HG02884 (cell line): ENCODE measurements at regions not wholly inside any gene's neighbourhood (a gene's known extent, or its start where the extent isn't known, plus 50 kb on each side); places are given as distances from the start of the nearest gene placed in this dataset.

Experiments
- ATAC-seq: cut with Tn5 transposase; IDR thresholded peaks from one replicate; pipeline ENCODE4 v1.9.1; 2021; ENCODE audit warnings: mild to moderate bottlenecking, moderate library complexity; ENCODE audit not compliant: unreplicated experiment

DNA sequence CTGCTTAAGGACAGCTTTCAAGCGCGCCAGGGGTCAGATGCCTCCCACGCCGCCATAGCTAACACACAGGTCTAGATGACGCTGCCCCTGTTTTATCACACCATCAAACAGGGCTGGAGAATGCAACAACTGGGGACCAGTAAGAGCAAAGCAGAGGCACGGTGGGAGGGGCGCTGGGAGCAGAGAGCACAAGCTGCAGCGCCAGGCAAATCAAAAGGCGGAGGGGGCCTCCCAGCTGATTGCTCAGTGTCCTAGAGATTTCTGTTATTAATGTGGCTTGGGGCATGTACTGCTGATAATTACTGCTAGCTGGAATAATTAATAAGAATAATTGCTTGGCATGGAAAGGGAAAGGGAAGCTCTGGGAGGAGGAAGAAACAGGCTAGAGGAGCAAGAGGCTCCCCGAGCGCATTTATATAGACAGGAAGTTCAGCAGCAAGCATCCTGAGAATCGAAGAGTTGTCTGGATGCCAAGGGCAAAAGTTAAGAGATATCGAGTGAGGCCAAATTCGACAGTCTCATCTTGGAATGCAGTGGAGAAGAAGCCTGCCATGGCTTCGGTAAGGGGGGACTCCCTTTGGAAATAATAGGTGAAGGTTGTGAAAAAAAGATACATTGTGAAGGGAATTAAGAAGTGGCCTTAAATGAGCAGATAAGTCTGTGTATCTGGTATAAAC, 104.5 kb upstream of the ZNF521 start:
- no peak for ATAC-seq

- no peak for ATAC-seq
Observed at GRCh38 chr18:25455646-25456045, 103.7 kb upstream of the ZNF521 start.

DNA sequence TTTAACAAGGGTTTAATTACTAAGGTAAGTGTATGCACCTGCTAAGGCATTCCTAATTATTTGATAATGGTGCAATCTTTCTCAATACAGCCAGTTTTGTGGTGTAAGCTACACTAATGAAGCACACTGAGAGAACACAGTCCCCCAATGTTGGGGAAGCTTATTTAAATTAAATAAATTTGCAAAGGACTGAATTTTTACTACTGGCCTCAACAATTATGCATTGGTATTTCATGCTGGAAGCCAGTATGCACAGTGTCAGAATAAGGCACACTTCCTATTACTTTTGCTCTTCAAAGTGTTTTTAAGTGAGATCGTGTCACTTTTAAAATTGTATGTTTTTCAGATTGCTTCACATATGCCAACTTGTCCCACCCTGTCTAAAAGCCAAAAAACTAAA, 103.2 kb upstream of the ZNF521 start:
- no peak for ATAC-seq

DNA sequence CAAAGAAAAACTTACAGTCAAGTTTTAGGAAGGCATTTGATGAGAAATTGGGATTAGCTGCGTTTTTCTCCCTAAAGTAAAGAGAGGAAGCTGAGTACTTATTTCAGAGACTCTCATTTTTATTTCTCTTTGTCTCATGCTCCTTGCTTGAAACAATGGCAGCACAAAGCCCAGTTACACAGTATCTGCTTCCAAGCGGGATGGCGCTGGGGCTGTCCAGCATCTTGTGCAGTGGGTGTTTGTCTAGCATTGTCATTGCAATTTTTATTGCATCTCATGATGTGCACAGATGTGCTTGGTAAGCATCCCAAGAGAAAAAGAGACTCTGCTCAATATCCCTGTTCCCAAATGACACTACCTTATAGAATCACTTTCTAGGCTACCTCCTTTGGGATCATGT, 102.8 kb upstream of the ZNF521 start:
- no peak for ATAC-seq

DNA sequence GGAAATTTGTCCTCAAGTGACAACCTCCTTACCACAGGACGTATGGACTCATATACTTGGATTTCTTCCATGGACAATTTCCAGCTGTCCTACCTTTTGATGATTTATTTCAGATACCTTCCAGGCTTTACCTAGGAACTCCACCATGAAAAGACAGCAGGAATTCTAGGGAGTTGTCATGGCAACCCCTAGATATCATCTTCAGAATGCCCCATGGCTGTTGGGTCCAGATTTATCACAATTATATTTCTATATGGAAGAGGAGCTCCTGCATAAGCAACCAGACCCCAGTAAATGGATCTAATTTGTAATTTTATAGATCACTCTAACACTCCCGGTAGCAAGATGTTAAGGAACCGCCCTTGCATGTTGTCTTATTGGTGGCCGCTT, 102.3 kb upstream of the ZNF521 start:
- ATAC-seq, result no peak

DNA sequence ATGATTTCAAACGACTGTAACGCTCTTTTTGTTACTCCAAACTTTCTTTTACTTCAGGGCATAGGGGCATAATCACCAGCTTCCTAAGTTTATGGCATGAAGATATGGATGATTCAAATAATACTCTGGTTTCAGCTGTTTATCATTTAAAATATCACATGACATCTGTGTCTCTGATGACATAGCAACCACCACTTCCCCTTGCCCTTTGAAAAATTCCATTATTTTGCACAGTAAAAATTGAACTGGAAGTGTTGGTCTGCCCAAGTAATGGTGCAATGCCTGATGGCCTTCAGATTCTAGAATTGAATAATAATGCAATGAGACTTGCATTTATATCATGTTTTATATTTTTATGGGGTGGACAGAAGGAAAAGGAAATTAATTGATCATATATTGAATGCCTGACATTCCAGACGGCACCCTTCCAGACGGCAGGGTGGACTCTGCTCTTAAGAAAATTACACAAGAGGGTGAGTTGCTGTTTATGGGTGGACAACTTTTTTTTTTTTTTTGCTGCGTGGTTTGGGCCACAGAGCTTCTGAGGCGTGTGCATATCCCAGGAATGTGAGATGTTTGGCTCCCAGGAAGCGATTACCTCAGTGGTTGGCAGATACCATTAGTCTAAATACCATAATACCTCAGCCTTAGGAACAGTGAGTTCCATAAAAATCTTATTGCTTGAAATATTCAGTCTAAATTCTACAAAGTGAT, 101.7 kb upstream of the ZNF521 start:
- ATAC-seq, result no peak

- ATAC-seq, result no peak
Observed at GRCh38 chr18:25451077-25451658, 99.2 kb upstream of the ZNF521 start.

DNA sequence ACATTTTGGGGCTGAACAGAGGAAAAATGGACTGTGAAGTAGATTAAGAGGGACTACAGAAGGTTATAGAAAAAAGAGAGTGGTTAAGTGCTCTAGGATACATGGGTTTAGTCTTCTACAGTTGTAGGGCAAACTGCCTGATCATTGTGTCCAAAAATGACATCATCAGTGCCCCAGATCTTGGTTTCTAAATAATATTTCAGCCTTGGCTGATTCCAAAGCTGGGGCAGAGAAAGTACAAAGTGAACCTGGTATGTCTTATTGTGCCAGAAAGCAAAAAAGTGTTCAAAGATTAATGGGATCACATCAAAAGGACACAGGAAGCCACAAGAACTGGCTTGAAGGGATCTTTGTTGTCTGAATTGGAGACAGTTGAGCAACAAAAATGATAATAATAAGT, 97.1 kb upstream of the ZNF521 start:
- no peak for ATAC-seq

DNA sequence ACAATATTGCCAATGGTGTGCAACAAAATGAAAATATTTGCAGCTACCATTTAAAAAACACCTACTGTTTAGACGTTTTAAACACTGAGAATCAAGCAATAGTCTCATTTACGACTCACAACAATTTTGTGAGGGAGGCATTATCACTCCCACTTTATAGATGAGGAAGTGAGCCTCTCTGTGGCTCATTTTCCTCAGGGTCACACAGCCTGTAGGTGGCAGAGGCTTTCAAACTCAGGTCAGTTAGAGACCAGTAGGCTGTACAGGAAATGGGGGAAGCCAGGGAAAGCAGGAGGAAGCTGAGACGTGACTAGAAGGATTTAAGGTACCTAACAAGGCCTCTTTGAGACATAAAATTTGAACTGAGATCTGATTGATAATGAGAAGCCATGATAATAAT, 95.0 kb upstream of the ZNF521 start:
- ATAC-seq, result peak; percentile 48

DNA sequence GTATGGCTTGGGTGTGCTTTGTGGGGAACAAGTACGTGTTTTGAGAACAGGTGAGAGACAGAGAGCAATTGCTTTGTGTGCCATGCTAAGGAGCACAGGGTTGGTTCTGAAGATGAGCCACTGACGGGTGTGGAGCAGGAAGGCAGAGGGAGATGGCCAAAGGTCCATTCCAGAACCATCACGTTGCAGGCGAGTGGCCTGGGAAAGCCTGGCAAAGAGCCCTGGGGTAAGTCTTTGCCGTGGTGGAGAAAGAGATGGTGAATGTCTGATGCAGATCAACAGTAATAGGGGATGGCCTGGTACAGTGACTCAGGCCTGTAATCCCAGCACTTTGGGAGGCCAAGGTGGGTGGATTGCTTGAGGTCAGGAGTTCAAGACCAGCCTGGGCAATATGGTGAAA, 93.5 kb upstream of the ZNF521 start:
- ATAC-seq, result no peak

- no peak for ATAC-seq
Observed at GRCh38 chr18:25443776-25444175, 91.8 kb upstream of the ZNF521 start.

DNA sequence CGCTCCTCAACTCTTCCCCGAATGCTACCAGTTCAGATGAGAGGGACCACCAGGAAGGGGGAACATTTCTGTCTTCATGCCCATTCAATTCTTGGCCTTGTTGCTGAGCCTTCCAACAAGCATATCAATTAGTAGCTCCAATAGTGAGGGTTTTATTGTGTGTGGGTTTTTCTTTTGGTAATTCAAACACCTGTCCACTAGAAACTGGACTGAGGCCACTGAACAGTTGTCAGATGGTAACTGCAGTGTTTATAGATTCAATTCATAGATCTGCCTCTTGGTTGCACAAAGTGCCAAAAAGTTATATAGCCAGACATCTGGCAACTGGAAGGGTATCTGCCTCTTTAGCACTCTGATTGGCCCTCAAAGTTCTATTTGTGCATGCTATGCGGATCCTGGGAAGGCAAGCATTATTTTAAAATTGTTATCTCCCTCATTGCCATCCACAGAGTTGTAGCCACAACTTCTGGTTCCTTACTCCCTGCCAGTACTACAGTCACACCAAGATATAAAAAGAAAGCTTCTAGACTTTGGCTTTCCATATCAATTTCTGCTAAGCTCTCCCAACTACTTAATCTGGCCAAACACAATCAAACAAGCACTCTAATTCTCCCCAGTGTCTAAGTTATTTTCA, 83.3 kb upstream of the ZNF521 start:
- no peak for ATAC-seq

DNA sequence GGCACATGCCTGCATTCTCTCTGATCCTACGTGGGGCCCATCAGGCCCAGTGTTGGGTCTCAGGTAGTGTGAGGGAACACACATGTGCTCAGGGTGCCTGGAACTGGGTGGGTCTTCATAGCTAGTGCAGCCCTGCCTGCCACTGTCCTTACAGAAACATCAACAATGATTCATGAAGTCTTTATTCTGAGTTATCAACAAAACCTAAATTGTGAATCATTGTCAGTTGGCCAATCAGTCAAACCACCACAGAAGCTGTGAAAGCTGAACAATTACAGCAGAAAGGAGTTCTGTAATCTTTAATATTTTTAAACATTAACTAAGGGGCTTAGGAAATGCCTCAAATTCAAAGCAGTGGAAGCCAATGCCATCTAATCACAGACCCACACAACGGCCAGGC, 82.8 kb upstream of the ZNF521 start:
- ATAC-seq, result no peak

DNA sequence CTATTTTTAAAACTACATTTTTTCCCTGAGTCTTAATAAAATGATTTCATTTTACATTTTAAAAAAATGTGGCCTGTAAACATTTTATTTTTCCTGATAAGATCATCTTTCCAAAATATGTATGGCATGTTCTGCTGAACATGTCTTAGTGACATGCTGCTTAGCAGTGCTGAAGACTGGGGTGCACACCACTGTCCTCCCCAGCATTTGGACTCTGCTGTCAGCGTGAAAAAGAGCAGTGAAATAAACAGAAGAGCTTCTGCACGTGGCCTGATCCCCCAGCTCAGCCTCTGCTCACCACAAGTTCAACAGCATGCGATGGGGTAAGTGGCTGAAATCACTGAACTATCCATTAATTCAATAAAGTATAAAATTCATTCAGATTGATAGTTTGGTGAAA, 81.6 kb upstream of the ZNF521 start:
- no peak for ATAC-seq

- ATAC-seq, result no peak
Observed at GRCh38 chr18:25425024-25425423, 73.1 kb upstream of the ZNF521 start.

DNA sequence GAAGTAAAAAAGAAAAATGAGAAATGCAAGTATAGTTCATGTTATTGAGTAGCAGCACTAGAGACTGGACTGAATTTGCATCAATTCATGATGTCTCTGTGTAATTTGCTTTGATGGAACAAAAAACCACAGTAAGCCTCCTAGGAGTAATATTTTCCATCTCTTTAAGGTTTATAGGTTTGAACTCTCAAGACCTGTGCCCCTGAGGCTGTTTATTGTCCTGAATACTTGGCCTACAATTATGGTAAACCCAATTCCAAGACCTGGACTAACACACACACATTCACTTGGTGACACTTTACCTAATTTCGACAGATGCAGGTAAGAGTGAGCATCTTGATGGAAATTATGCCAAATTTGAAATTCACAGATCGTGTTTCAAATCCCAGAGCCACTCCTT, 71.8 kb upstream of the ZNF521 start:
- no peak for ATAC-seq

- no peak for ATAC-seq
Observed at GRCh38 chr18:25423267-25423666, 71.3 kb upstream of the ZNF521 start.

DNA sequence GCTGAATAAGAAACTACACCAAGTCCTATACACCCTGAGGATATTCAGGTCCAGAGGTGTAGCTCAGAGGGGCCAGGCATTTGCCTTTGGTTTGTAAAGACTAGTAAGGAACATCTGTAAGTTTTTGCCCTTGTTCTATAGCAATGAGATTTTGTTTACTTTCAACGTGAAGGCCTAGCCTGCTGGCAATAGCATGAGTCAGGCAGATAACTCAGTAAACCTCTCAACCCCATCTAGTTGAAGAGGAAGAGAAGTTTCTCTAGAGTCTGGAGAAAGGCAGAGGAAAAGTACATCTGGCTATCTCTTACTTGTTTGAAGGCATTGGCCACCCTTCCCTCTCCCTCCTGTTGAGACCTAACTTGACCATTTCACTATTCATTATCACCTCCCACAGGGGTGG, 70.3 kb upstream of the ZNF521 start:
- ATAC-seq, result no peak

DNA sequence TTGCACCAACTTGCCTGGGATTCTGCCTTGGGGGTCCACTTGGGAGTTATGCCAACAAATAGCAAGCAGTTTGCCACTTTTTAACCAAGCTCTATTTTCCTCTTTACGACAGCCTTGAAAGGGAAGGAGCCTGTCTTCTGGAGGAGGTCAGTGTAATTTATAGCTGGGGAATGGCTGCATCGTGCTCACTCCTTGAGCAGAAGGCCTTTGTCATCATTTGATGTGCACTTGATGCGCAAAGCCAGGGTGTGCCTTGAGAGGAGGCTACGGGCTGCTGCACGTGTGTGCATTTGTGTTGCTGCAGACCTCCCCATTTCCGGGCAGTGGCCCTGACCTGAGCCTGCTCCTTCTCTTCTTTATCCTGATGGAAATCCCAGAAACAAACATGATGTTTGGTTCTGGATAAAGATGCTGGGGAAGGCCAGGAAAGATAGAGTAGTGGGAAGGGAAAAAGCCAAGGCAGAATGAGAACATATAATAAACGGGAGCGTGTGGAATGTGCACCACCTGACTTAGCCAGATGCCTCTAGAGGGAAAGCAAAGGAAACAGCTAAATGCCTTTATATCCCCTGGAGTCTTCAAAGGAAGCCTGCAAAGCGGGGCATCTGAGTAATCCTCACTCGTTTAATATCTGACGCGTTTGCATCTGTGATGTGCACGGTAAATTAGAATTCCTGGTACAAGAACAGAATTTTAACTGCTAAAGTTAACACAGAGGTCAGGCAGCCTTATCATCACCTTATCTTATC, 68.3 kb upstream of the ZNF521 start:
- no peak for ATAC-seq

GRCh38 chr18:25416374-25416773, 64.4 kb upstream of the ZNF521 start:
- ATAC-seq, result no peak

- no peak for ATAC-seq
Observed at GRCh38 chr18:25409971-25410370, 58.0 kb upstream of the ZNF521 start.
